Neural crest cell (in vitro differentiated cells): ENCODE measurements at regions not wholly inside any gene's neighbourhood (a gene's known extent, or its start where the extent isn't known, plus 50 kb on each side); places are given as distances from the start of the nearest gene placed in this dataset.
"Not testable (repeated sequence)": the region's sequence is repeated elsewhere in the genome, so short reads cannot be mapped to it uniquely, and the experiment has no call there.

Experiments
- DNase-seq: peaks from one replicate; pipeline ENCODE4 v3.0.0; 2021; ENCODE audit warnings: low read depth, mixed read lengths, low spot score
- H3K27ac Mint-ChIP-seq: one replicate; pipeline ENCODE4 v1.8.0; 2021; ENCODE audit warnings: mild to moderate bottlenecking, mixed read lengths; ENCODE audit not compliant: unreplicated experiment
- H3K27me3 Mint-ChIP-seq: 2 replicates; pipeline ENCODE4 v1.8.0; 2021; ENCODE audit warnings: low read depth, mild to moderate bottlenecking, mixed read lengths
- H3K36me3 Mint-ChIP-seq: 2 replicates; pipeline ENCODE4 v1.8.0; 2021; ENCODE audit warnings: low read depth, mild to moderate bottlenecking, mixed read lengths
- H3K4me1 Mint-ChIP-seq: 2 replicates; pipeline ENCODE4 v1.8.0; 2021; ENCODE audit warnings: mixed read lengths
- H3K4me3 Mint-ChIP-seq: one replicate; pipeline ENCODE4 v1.8.0; 2021; ENCODE audit warnings: mild to moderate bottlenecking, mixed read lengths
- H3K9me3 Mint-ChIP-seq: 2 replicates; pipeline ENCODE4 v1.8.0; 2021; ENCODE audit warnings: mixed read lengths
- CTCF ChIP-seq: fragments of 200-600 bp; sonication (generic); conservative IDR thresholded peaks from 2 replicates; pipeline ENCODE4 v1.5.0; 2021; ENCODE audit warnings: antibody characterized with exemption, mild to moderate bottlenecking

- Mint-ChIP-seq H3K4me3 (no peak overlapping the region), H3K9me3 (peaks cover 9% of the 10 kb centered on the region), H3K36me3 (no peaks in the 10 kb centered on the region), H3K27ac (no peak overlapping the region), H3K27me3 (no peaks in the 10 kb centered on the region), H3K4me1 (no peaks in the 10 kb centered on the region)
- DNase-seq = no peak
- TF ChIP-seq CTCF = no peak
Observed at GRCh38 chr2:58749041-58749440, 507.9 kb upstream of the FANCL start.

GRCh38 chr2:58745334-58745733 lies 504.2 kb upstream of the FANCL start:
- not testable (repeated sequence) for H3K36me3 Mint-ChIP-seq, H3K27me3 Mint-ChIP-seq, H3K27ac Mint-ChIP-seq, H3K4me1 Mint-ChIP-seq, H3K9me3 Mint-ChIP-seq, H3K4me3 Mint-ChIP-seq, DNase-seq

GRCh38 chr2:58740426-58740825 lies 499.3 kb upstream of the FANCL start:
- Mint-ChIP-seq H3K4me3 (no peak overlapping the region), H3K27ac (no peak overlapping the region), H3K9me3 (peaks cover 3% of the 10 kb centered on the region), H3K27me3 (no peaks in the 10 kb centered on the region), H3K4me1 (no peaks in the 10 kb centered on the region), H3K36me3 (no peaks in the 10 kb centered on the region)
- DNase-seq = no peak
- TF ChIP-seq CTCF = no peak

GRCh38 chr2:58739033-58739432 lies 497.9 kb upstream of the FANCL start:
- Mint-ChIP-seq H3K4me1 (no peaks in the 10 kb centered on the region), H3K36me3 (no peaks in the 10 kb centered on the region), H3K27ac (no peak overlapping the region), H3K4me3 (no peak overlapping the region), H3K27me3 (no peaks in the 10 kb centered on the region), H3K9me3 (no peaks in the 10 kb centered on the region)
- TF ChIP-seq CTCF = no peak
- no peak for DNase-seq

- Mint-ChIP-seq H3K27ac (no peak overlapping the region), H3K4me3 (no peak overlapping the region), H3K4me1 (no peaks in the 10 kb centered on the region), H3K9me3 (no peaks in the 10 kb centered on the region), H3K27me3 (no peaks in the 10 kb centered on the region), H3K36me3 (no peaks in the 10 kb centered on the region)
- TF ChIP-seq CTCF = no peak
- DNase-seq = no peak
Observed at GRCh38 chr2:58734365-58734764, 493.2 kb upstream of the FANCL start.

- no peak for DNase-seq
Observed at GRCh38 chr2:58732999-58733398, 491.9 kb upstream of the FANCL start.

More at GRCh38 chr2:58732999-58733398, 491.9 kb upstream of the FANCL start:
- no peaks in the 10 kb centered on the region for H3K27me3 Mint-ChIP-seq
- H3K4me1 Mint-ChIP-seq = no peaks in the 10 kb centered on the region
- H3K27ac Mint-ChIP-seq = no peak overlapping the region
- TF ChIP-seq CTCF = no peak
- no peaks in the 10 kb centered on the region for H3K9me3 Mint-ChIP-seq
- no peaks in the 10 kb centered on the region for H3K36me3 Mint-ChIP-seq
- no peak overlapping the region for H3K4me3 Mint-ChIP-seq
